GM18868 (cell line): ENCODE measurements at regions not wholly inside any gene's neighbourhood (a gene's known extent, or its start where the extent isn't known, plus 50 kb on each side); places are given as distances from the start of the nearest gene placed in this dataset.

Source experiments
- ATAC-seq: cut with Tn5 transposase; IDR thresholded peaks from one replicate; pipeline ENCODE4 v1.9.1; 2021; ENCODE audit warnings: mild to moderate bottlenecking, moderate library complexity; ENCODE audit not compliant: unreplicated experiment

GRCh38 chr12:97267594-97268202 is 194.9 kb upstream of the RMST start:
- no peak for ATAC-seq

- ATAC-seq = no peak
Measured at GRCh38 chr12:97272471-97272870, 190.1 kb upstream of the RMST start.

GRCh38 chr12:97274386-97274785 is 188.2 kb upstream of the RMST start:
- ATAC-seq = no peak

GRCh38 chr12:97275256-97275655 is 187.3 kb upstream of the RMST start:
- no peak for ATAC-seq

- no peak for ATAC-seq
Measured at GRCh38 chr12:97275728-97276590, 186.6 kb upstream of the RMST start.

GRCh38 chr12:97276661-97277429 is 185.8 kb upstream of the RMST start:
- no peak for ATAC-seq

GRCh38 chr12:97283297-97283696 is 179.3 kb upstream of the RMST start:
- no peak for ATAC-seq

- no peak for ATAC-seq
Measured at GRCh38 chr12:97288531-97288930, 174.1 kb upstream of the RMST start.

GRCh38 chr12:97292588-97292987 is 170.0 kb upstream of the RMST start:
- peak; percentile 85 for ATAC-seq

GRCh38 chr12:97293541-97293940 is 169.1 kb upstream of the RMST start:
- no peak for ATAC-seq

- no peak for ATAC-seq
Measured at GRCh38 chr12:97299847-97300246, 162.8 kb upstream of the RMST start.

- ATAC-seq = no peak
Measured at GRCh38 chr12:97300431-97300830, 162.2 kb upstream of the RMST start.

- no peak for ATAC-seq
Measured at GRCh38 chr12:97300891-97301290, 161.7 kb upstream of the RMST start.

GRCh38 chr12:97301576-97301975 is 161.0 kb upstream of the RMST start:
- no peak for ATAC-seq

GRCh38 chr12:97305651-97306050 is 157.0 kb upstream of the RMST start:
- no peak for ATAC-seq

- peak; percentile 99 for ATAC-seq
Measured at GRCh38 chr12:97306147-97306546, 156.5 kb upstream of the RMST start.

GRCh38 chr12:97308576-97309198 is 153.9 kb upstream of the RMST start:
- ATAC-seq = no peak

GRCh38 chr12:97309921-97310320 is 152.7 kb upstream of the RMST start:
- no peak for ATAC-seq

- no peak for ATAC-seq
Measured at GRCh38 chr12:97312570-97313135, 150.0 kb upstream of the RMST start.

- ATAC-seq = no peak
Measured at GRCh38 chr12:97313471-97314190, 149.0 kb upstream of the RMST start.
